ENCODE measurements at regions not wholly inside any gene's neighbourhood (a gene's known extent, or its start where the extent isn't known, plus 50 kb on each side); places are given as distances from the start of the nearest gene placed in this dataset.

DNA sequence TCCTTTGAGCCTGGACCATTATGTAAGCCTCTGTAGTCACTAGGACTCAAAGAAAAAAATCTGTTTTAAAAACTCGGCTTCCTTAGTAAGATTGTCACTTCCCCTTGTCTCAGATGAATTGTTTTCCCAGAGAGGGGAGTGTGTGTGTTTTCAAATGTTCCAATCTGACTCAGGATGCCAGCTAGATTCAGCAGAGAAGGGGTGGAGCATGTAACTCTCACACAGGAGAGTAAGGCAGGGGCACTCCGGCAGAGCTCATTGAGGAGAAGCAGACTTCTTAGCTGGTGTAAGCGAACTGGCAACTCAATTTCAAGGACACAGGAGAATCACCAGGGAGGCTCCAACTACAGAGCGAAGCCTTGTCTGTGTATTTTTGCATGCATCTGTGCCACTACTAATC, 623.2 kb downstream of the LMO4 start:
- no peaks in the 10 kb centered on the region for H3K4me1 ChIP-seq
- no peak for DNase-seq
- WGBS, 2 donors, result 62% methylated on average over 4 of the region's 4 CpGs
- H3K36me3 ChIP-seq (replicated peaks in 1 of 2; ENCODE audit: insufficient read depth in 1 of 2, low read depth in 2 of 2), result no peaks in the 10 kb centered on the region
- no peak overlapping the region for H3K27ac ChIP-seq
- no peak overlapping the region for H3K4me3 ChIP-seq
- no peaks in the 10 kb centered on the region for H3K27me3 ChIP-seq
- no peak for ATAC-seq
- intact Hi-C loops (cut with DNase I), result loop anchor here (10.0 kb wide), 2 partner anchors 627 to 657 kb away; partner anchors contain the start of gene LMO4
- no peaks in the 10 kb centered on the region for H3K9me3 ChIP-seq
- no peak for TF ChIP-seq CTCF (IDR thresholded peaks at IDR 0.05)
- no peak for TF ChIP-seq POLR2A (IDR thresholded peaks at IDR 0.05)

GRCh38 chr1:87953121-87953520, 624.4 kb downstream of the LMO4 start:
- Histone ChIP-seq H3K4me3 (no peak overlapping the region), H3K4me1 (no peaks in the 10 kb centered on the region), H3K36me3 (replicated peaks in 1 of 2; ENCODE audit: insufficient read depth in 1 of 2, low read depth in 2 of 2) (no peaks in the 10 kb centered on the region), H3K27ac (no peak overlapping the region), H3K9me3 (no peaks in the 10 kb centered on the region), H3K27me3 (no peaks in the 10 kb centered on the region)
- WGBS, 2 donors, result 56 to 60% methylated on average over 3 of the region's 3 CpGs
- ATAC-seq (no peak), DNase-seq (no peak)
- TF ChIP-seq POLR2A (IDR thresholded peaks at IDR 0.05) (no peak), CTCF (IDR thresholded peaks at IDR 0.05) (no peak)
- intact Hi-C loops (cut with DNase I), result loop anchor here (10.0 kb wide), 2 partner anchors 628 to 658 kb away; partner anchors contain the start of gene LMO4

DNA sequence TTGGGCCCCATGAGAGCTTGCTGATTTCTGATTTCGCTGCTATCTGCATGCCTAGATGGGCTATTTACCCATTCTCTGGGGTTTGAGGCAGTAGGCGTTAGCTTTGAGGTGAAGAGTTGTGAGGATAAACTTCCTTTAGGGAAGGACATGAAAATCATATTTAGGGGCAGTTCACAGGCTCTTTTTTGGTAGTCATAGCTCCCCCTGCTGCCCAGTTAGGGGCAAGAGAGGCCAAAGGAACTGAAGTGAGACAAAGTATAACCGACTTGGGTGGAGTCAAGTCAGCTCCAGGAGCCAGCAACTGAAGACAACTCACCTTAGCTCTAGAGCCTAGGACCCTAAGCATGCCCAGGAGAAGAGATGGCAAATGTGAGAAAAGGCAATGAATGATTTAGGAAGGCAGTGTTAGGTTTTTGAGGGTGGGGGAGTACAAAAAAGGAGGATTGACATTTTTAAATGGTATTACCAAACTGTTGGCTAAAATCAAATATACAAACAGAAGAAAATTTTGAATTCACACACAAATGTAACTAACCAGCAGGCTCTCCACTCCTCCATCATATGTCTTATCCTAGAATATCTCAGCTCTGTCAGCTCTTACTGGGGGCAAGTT, 625.2 kb downstream of the LMO4 start:
- H3K9me3 ChIP-seq, result no peaks in the 10 kb centered on the region
- peak; percentile 73 to 76 (median 73) for DNase-seq
- no peaks in the 10 kb centered on the region for H3K27me3 ChIP-seq
- no peak overlapping the region for H3K4me3 ChIP-seq
- H3K27ac ChIP-seq, result no peak overlapping the region
- TF ChIP-seq POLR2A (IDR thresholded peaks at IDR 0.05), result no peak
- peak; percentile 46 to 86 (median 81) for TF ChIP-seq CTCF (IDR thresholded peaks at IDR 0.05)
- no peaks in the 10 kb centered on the region for H3K36me3 ChIP-seq (replicated peaks in 1 of 2; ENCODE audit: insufficient read depth in 1 of 2, low read depth in 2 of 2)
- ATAC-seq, result peak; percentile 85
- WGBS, 2 donors, result 5 to 6% methylated on average over 3 of the region's 3 CpGs
- intact Hi-C loops (cut with DNase I), result loop anchor here (10.0 kb wide), 2 partner anchors 629 to 659 kb away; partner anchors contain the start of gene LMO4
- H3K4me1 ChIP-seq, result no peaks in the 10 kb centered on the region

GRCh38 chr1:87955038-87955437, 626.4 kb downstream of the LMO4 start:
- 74 to 84% methylated on average over 5 of the region's 5 CpGs for WGBS, 2 donors
- H3K9me3 ChIP-seq, result no peaks in the 10 kb centered on the region
- no peak overlapping the region for H3K27ac ChIP-seq
- H3K36me3 ChIP-seq (replicated peaks in 1 of 2; ENCODE audit: insufficient read depth in 1 of 2, low read depth in 2 of 2), result no peaks in the 10 kb centered on the region
- H3K4me1 ChIP-seq, result no peaks in the 10 kb centered on the region
- no peak for TF ChIP-seq POLR2A (IDR thresholded peaks at IDR 0.05)
- TF ChIP-seq CTCF (IDR thresholded peaks at IDR 0.05), result no peak
- H3K4me3 ChIP-seq, result no peak overlapping the region
- intact Hi-C loops (cut with DNase I), result loop anchor here (10.0 kb wide), 2 partner anchors 630 to 660 kb away; partner anchors contain the start of gene LMO4
- no peaks in the 10 kb centered on the region for H3K27me3 ChIP-seq
- ATAC-seq (no peak), DNase-seq (no peak)

- intact Hi-C loops (cut with DNase I), result loop anchor here (10.0 kb wide), 2 partner anchors 631 to 661 kb away; partner anchors contain the start of gene LMO4
- H3K27ac ChIP-seq, result no peak overlapping the region
These were observed 627.4 kb downstream of the LMO4 start for GRCh38 chr1:87956072-87956471.

More at GRCh38 chr1:87956072-87956471, 627.4 kb downstream of the LMO4 start:
- Histone ChIP-seq H3K9me3 (no peaks in the 10 kb centered on the region), H3K27me3 (no peaks in the 10 kb centered on the region), H3K36me3 (replicated peaks in 1 of 2; ENCODE audit: insufficient read depth in 1 of 2, low read depth in 2 of 2) (no peaks in the 10 kb centered on the region), H3K4me3 (no peak overlapping the region), H3K4me1 (no peaks in the 10 kb centered on the region)
- WGBS, 2 donors, result 12 to 32% methylated on average over 6 of the region's 6 CpGs
- ATAC-seq (no peak), DNase-seq (peak in 2 of 4 donors; percentile 9 to 10)
- TF ChIP-seq POLR2A (IDR thresholded peaks at IDR 0.05), result no peak
- TF ChIP-seq CTCF (IDR thresholded peaks at IDR 0.05), result no peak

All from body of pancreas (tissue), 4 donors.